ENCODE measurements at regions not wholly inside any gene's neighbourhood (a gene's known extent, or its start where the extent isn't known, plus 50 kb on each side); places are given as distances from the start of the nearest gene placed in this dataset.

GRCh38 chr10:54962134-54962900, 161.3 kb upstream of the PCDH15 start:
- Histone ChIP-seq H4K12ac (ENCODE audit: low read depth, low read length) (no peak overlapping the region), H3K79me2 (ENCODE audit: control insufficient read depth, insufficient read depth, low read length, poor library complexity) (no peaks in the 10 kb centered on the region), H3K14ac (ENCODE audit: low read length) (no peak overlapping the region), H2AFZ (ENCODE audit: insufficient read depth, low read length, poor library complexity) (no peak overlapping the region), H3K4ac (ENCODE audit: low read depth, low read length) (no peak overlapping the region), H3K23ac (ENCODE audit: low read length) (no peak overlapping the region), H3K27ac (ENCODE audit: low read depth, low read length) (no peak overlapping the region), H3K27me3 (ENCODE audit: insufficient read depth, low read length) (no peaks in the 10 kb centered on the region), H2BK5ac (ENCODE audit: low read depth, low read length, poor library complexity) (no peak overlapping the region), H2BK12ac (ENCODE audit: low read length) (no peak overlapping the region), H3K9ac (ENCODE audit: low read length) (no peak overlapping the region), H3K79me1 (ENCODE audit: low read length) (no peaks in the 10 kb centered on the region), H3K4me1 (ENCODE audit: control insufficient read depth in 1 of 2, insufficient read depth in 2 of 2, low read length in 2 of 2) (no peaks in the 10 kb centered on the region), H3K18ac (ENCODE audit: low read length) (no peak overlapping the region), H2BK120ac (ENCODE audit: insufficient read depth, low read length, poor library complexity) (no peak overlapping the region), H3K36me3 (ENCODE audit: control insufficient read depth in 1 of 2, insufficient read depth in 2 of 2, low read length in 2 of 2) (no peaks in the 10 kb centered on the region), H4K91ac (ENCODE audit: low read depth, low read length) (no peak overlapping the region), H4K8ac (ENCODE audit: low read depth, low read length) (no peak overlapping the region), H3K9me3 (ENCODE audit: insufficient read depth, low read depth, low read length) (peaks cover 7% of the 10 kb centered on the region), H2AK5ac (ENCODE audit: low read length) (no peak overlapping the region), H3K4me3 (ENCODE audit: low read depth, low read length) (no peak overlapping the region), H3K4me2 (ENCODE audit: low read length) (no peak overlapping the region)
- WGBS (ENCODE audit: extremely low coverage, insufficient coverage, insufficient read length): no CpG with 5 or more reads among the region's 6 CpGs
- DNase-seq: no peak

- Histone ChIP-seq H4K91ac (ENCODE audit: low read depth, low read length) (no peak overlapping the region), H3K9me3 (ENCODE audit: insufficient read depth, low read depth, low read length) (peaks cover 7% of the 10 kb centered on the region), H3K36me3 (ENCODE audit: control insufficient read depth in 1 of 2, insufficient read depth in 2 of 2, low read length in 2 of 2) (no peaks in the 10 kb centered on the region), H2AFZ (ENCODE audit: insufficient read depth, low read length, poor library complexity) (no peak overlapping the region), H3K27me3 (ENCODE audit: insufficient read depth, low read length) (no peaks in the 10 kb centered on the region), H3K14ac (ENCODE audit: low read length) (no peak overlapping the region), H3K4me1 (ENCODE audit: control insufficient read depth in 1 of 2, insufficient read depth in 2 of 2, low read length in 2 of 2) (no peaks in the 10 kb centered on the region), H3K79me2 (ENCODE audit: control insufficient read depth, insufficient read depth, low read length, poor library complexity) (no peaks in the 10 kb centered on the region), H2BK5ac (ENCODE audit: low read depth, low read length, poor library complexity) (no peak overlapping the region), H3K23ac (ENCODE audit: low read length) (no peak overlapping the region), H3K27ac (ENCODE audit: low read depth, low read length) (no peak overlapping the region), H2AK5ac (ENCODE audit: low read length) (no peak overlapping the region), H3K4ac (ENCODE audit: low read depth, low read length) (no peak overlapping the region), H2BK120ac (ENCODE audit: insufficient read depth, low read length, poor library complexity) (no peak overlapping the region), H3K79me1 (ENCODE audit: low read length) (no peaks in the 10 kb centered on the region), H4K12ac (ENCODE audit: low read depth, low read length) (no peak overlapping the region), H2BK12ac (ENCODE audit: low read length) (no peak overlapping the region), H3K4me2 (ENCODE audit: low read length) (no peak overlapping the region), H4K8ac (ENCODE audit: low read depth, low read length) (no peak overlapping the region), H3K18ac (ENCODE audit: low read length) (no peak overlapping the region), H3K9ac (ENCODE audit: low read length) (no peak overlapping the region), H3K4me3 (ENCODE audit: low read depth, low read length) (no peak overlapping the region)
- WGBS (ENCODE audit: extremely low coverage, insufficient coverage, insufficient read length): no CpG with 5 or more reads among the region's 4 CpGs
- no peak for DNase-seq
These were observed 160.0 kb upstream of the PCDH15 start for GRCh38 chr10:54961040-54961439.

- H3K4me2 ChIP-seq (ENCODE audit: low read length): no peak overlapping the region
- H2BK120ac ChIP-seq (ENCODE audit: insufficient read depth, low read length, poor library complexity): no peak overlapping the region
- no peak overlapping the region for H3K9ac ChIP-seq (ENCODE audit: low read length)
- H4K8ac ChIP-seq (ENCODE audit: low read depth, low read length): no peak overlapping the region
- H3K27me3 ChIP-seq (ENCODE audit: insufficient read depth, low read length): no peaks in the 10 kb centered on the region
- no peak overlapping the region for H2BK5ac ChIP-seq (ENCODE audit: low read depth, low read length, poor library complexity)
- H3K4ac ChIP-seq (ENCODE audit: low read depth, low read length): no peak overlapping the region
- H3K79me1 ChIP-seq (ENCODE audit: low read length): no peaks in the 10 kb centered on the region
- no peak for DNase-seq
- H3K23ac ChIP-seq (ENCODE audit: low read length): no peak overlapping the region
- H3K79me2 ChIP-seq (ENCODE audit: control insufficient read depth, insufficient read depth, low read length, poor library complexity): no peaks in the 10 kb centered on the region
- H2AK5ac ChIP-seq (ENCODE audit: low read length): no peak overlapping the region
- no peak overlapping the region for H3K14ac ChIP-seq (ENCODE audit: low read length)
- no peak overlapping the region for H4K12ac ChIP-seq (ENCODE audit: low read depth, low read length)
- H3K4me3 ChIP-seq (ENCODE audit: low read depth, low read length): no peak overlapping the region
- H2BK12ac ChIP-seq (ENCODE audit: low read length): no peak overlapping the region
- no peak overlapping the region for H2AFZ ChIP-seq (ENCODE audit: insufficient read depth, low read length, poor library complexity)
- no CpG with 5 or more reads among the region's 1 CpG for WGBS (ENCODE audit: extremely low coverage, insufficient coverage, insufficient read length)
- H3K18ac ChIP-seq (ENCODE audit: low read length): no peak overlapping the region
- no peak overlapping the region for H4K91ac ChIP-seq (ENCODE audit: low read depth, low read length)
- no peak overlapping the region for H3K27ac ChIP-seq (ENCODE audit: low read depth, low read length)
- H3K4me1 ChIP-seq (ENCODE audit: control insufficient read depth in 1 of 2, insufficient read depth in 2 of 2, low read length in 2 of 2): no peaks in the 10 kb centered on the region
- peaks cover 7% of the 10 kb centered on the region for H3K9me3 ChIP-seq (ENCODE audit: insufficient read depth, low read depth, low read length)
- H3K36me3 ChIP-seq (ENCODE audit: control insufficient read depth in 1 of 2, insufficient read depth in 2 of 2, low read length in 2 of 2): no peaks in the 10 kb centered on the region
These were observed 157.8 kb upstream of the PCDH15 start for GRCh38 chr10:54958844-54959243.

GRCh38 chr10:54947605-54948004, 146.6 kb upstream of the PCDH15 start:
- Histone ChIP-seq H3K27me3 (ENCODE audit: insufficient read depth, low read length) (no peaks in the 10 kb centered on the region), H2AK5ac (ENCODE audit: low read length) (no peak overlapping the region), H2BK120ac (ENCODE audit: insufficient read depth, low read length, poor library complexity) (no peak overlapping the region), H3K4me1 (ENCODE audit: control insufficient read depth in 1 of 2, insufficient read depth in 2 of 2, low read length in 2 of 2) (no peaks in the 10 kb centered on the region), H3K9ac (ENCODE audit: low read length) (no peak overlapping the region), H2AFZ (ENCODE audit: insufficient read depth, low read length, poor library complexity) (no peak overlapping the region), H4K8ac (ENCODE audit: low read depth, low read length) (no peak overlapping the region), H4K12ac (ENCODE audit: low read depth, low read length) (no peak overlapping the region), H3K4me2 (ENCODE audit: low read length) (no peak overlapping the region), H3K4ac (ENCODE audit: low read depth, low read length) (no peak overlapping the region), H3K23ac (ENCODE audit: low read length) (no peak overlapping the region), H3K27ac (ENCODE audit: low read depth, low read length) (no peak overlapping the region), H3K36me3 (ENCODE audit: control insufficient read depth in 1 of 2, insufficient read depth in 2 of 2, low read length in 2 of 2) (no peaks in the 10 kb centered on the region), H3K18ac (ENCODE audit: low read length) (no peak overlapping the region), H3K14ac (ENCODE audit: low read length) (no peak overlapping the region), H3K9me3 (ENCODE audit: insufficient read depth, low read depth, low read length) (no peaks in the 10 kb centered on the region), H3K79me1 (ENCODE audit: low read length) (no peaks in the 10 kb centered on the region), H2BK12ac (ENCODE audit: low read length) (no peak overlapping the region), H3K79me2 (ENCODE audit: control insufficient read depth, insufficient read depth, low read length, poor library complexity) (no peaks in the 10 kb centered on the region), H4K91ac (ENCODE audit: low read depth, low read length) (no peak overlapping the region), H3K4me3 (ENCODE audit: low read depth, low read length) (no peak overlapping the region), H2BK5ac (ENCODE audit: low read depth, low read length, poor library complexity) (no peak overlapping the region)
- DNase-seq: no peak

All from trophoblast cell (in vitro differentiated cells and primary cell).